ENCODE measurements at regions not wholly inside any gene's neighbourhood (a gene's known extent, or its start where the extent isn't known, plus 50 kb on each side); places are given as distances from the start of the nearest gene placed in this dataset.

DNA sequence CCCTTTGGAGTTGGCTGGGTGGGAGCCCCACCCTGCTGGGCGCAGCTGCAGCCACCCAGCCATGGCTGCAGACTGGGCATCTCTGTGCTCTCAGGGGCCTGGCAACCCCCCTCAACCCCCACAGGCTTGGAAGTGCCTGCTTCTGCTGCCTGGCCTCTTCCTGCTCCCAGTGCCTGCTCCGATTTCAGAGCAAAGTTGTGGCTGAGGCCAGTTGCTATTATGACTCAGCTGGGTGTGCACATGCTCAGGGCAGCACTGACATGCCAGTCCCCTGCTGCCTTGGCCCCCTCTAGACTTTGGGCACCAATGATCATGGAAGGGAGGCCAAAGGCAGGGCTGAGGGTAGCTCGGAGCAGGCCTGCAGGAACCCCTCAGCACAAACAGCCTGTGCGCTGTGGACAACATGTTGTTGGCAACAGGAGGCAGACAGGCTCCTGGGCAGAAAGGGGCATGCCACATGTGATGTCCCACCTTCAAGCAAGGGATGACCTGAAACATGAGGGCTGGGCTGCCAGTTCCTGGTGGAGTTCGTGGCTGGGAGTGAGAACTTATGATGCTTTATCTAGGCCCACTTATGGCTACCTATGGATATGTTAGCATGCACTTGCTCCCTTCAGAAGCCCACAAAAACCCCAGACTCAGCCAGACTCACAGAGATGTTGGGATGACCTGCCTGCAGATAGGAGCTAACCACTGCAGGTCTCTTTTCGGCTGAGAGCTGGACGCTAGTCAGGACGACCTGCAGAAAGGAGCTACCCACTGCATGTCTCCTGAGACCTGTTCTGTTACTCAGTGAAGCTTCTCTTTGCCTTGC, 96.4 kb upstream of the AMOTL1 start:
- H3K4me1 ChIP-seq (ENCODE audit: insufficient read depth, low read length), result peaks cover 3% of the 10 kb centered on the region
- DNase-seq (ENCODE audit: insufficient read length, low spot score, missing footprints), result no peak
- H3K79me2 ChIP-seq (ENCODE audit: insufficient read depth, low read length), result no peaks in the 10 kb centered on the region
- H3K4me3 ChIP-seq (ENCODE audit: insufficient read depth, low read length), result no peak overlapping the region
- no peaks in the 10 kb centered on the region for H3K27me3 ChIP-seq (ENCODE audit: insufficient read depth, low read length)
- H3K36me3 ChIP-seq (ENCODE audit: insufficient read depth, low read length), result no peaks in the 10 kb centered on the region
- TF ChIP-seq, protein P1, sequence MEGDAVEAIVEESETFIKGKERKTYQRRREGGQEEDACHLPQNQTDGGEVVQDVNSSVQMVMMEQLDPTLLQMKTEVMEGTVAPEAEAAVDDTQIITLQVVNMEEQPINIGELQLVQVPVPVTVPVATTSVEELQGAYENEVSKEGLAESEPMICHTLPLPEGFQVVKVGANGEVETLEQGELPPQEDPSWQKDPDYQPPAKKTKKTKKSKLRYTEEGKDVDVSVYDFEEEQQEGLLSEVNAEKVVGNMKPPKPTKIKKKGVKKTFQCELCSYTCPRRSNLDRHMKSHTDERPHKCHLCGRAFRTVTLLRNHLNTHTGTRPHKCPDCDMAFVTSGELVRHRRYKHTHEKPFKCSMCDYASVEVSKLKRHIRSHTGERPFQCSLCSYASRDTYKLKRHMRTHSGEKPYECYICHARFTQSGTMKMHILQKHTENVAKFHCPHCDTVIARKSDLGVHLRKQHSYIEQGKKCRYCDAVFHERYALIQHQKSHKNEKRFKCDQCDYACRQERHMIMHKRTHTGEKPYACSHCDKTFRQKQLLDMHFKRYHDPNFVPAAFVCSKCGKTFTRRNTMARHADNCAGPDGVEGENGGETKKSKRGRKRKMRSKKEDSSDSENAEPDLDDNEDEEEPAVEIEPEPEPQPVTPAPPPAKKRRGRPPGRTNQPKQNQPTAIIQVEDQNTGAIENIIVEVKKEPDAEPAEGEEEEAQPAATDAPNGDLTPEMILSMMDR (IDR thresholded peaks at IDR 0.05; ENCODE audit: extremely low read depth, low read depth, low read length), result no peak
- no peak overlapping the region for H2AFZ ChIP-seq (ENCODE audit: low read length)
- no peaks in the 10 kb centered on the region for H4K20me1 ChIP-seq (ENCODE audit: insufficient read depth, low read length)
- no peak overlapping the region for H3K4me2 ChIP-seq (ENCODE audit: insufficient read depth, low read length)
- H3K9me3 ChIP-seq (ENCODE audit: low read depth, low read length), result no peaks in the 10 kb centered on the region
- no peak overlapping the region for H3K27ac ChIP-seq (ENCODE audit: low read depth, low read length)

DNA sequence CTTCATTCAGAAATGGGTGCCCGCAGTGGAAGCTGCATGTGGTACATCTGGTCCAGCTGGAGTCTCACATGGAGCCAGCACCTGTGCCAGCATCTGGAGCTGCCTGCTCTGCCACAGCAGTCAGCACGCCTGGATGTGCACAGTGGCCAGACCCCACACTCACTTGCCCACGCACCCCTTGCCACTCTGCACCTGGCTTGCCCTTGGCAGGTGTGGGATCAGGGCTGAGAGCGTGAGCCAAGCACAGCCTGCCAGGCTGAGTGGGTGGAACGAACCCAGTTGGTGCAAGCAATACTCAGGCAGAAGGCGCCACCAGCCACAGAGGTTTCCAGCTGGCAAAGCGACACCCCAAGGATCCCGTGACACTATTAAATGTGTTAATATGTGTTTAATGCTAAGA, 95.5 kb upstream of the AMOTL1 start:
- Histone ChIP-seq H4K20me1 (ENCODE audit: insufficient read depth, low read length) (no peaks in the 10 kb centered on the region), H3K4me2 (ENCODE audit: insufficient read depth, low read length) (no peak overlapping the region), H3K27me3 (ENCODE audit: insufficient read depth, low read length) (no peaks in the 10 kb centered on the region), H3K36me3 (ENCODE audit: insufficient read depth, low read length) (no peaks in the 10 kb centered on the region), H3K4me3 (ENCODE audit: insufficient read depth, low read length) (no peak overlapping the region), H3K27ac (ENCODE audit: low read depth, low read length) (no peak overlapping the region), H2AFZ (ENCODE audit: low read length) (no peak overlapping the region), H3K9me3 (ENCODE audit: low read depth, low read length) (no peaks in the 10 kb centered on the region), H3K4me1 (ENCODE audit: insufficient read depth, low read length) (peaks cover 3% of the 10 kb centered on the region), H3K79me2 (ENCODE audit: insufficient read depth, low read length) (no peaks in the 10 kb centered on the region)
- no peak for DNase-seq (ENCODE audit: insufficient read length, low spot score, missing footprints)
- TF ChIP-seq, protein P1 (IDR thresholded peaks at IDR 0.05; ENCODE audit: extremely low read depth, low read depth, low read length), result no peak

DNA sequence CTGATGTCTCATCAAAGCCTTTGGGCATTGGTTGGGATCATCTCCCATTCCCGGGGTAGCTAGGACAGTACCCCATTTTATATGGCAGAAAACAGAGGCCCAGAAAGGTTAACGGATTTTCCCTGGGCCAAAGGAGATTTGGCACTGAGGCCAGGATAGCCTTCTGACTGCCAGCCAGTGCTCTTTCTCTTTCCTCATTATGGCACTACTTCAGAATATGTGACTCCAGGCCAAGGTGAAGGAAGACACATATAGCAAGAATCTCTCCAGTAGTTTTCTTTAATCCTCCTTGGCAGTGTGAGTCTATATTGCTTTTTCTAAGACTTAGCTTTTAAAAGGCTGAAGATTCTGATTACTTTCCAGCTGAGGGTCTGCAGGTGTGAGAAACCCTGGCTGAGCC, 94.8 kb upstream of the AMOTL1 start:
- Histone ChIP-seq H3K4me3 (ENCODE audit: insufficient read depth, low read length) (no peak overlapping the region), H3K27me3 (ENCODE audit: insufficient read depth, low read length) (no peaks in the 10 kb centered on the region), H3K36me3 (ENCODE audit: insufficient read depth, low read length) (no peaks in the 10 kb centered on the region), H3K4me1 (ENCODE audit: insufficient read depth, low read length) (peaks cover 3% of the 10 kb centered on the region), H2AFZ (ENCODE audit: low read length) (no peak overlapping the region), H3K4me2 (ENCODE audit: insufficient read depth, low read length) (no peak overlapping the region), H3K27ac (ENCODE audit: low read depth, low read length) (no peak overlapping the region), H4K20me1 (ENCODE audit: insufficient read depth, low read length) (no peaks in the 10 kb centered on the region), H3K79me2 (ENCODE audit: insufficient read depth, low read length) (no peaks in the 10 kb centered on the region), H3K9me3 (ENCODE audit: low read depth, low read length) (no peaks in the 10 kb centered on the region)
- DNase-seq (ENCODE audit: insufficient read length, low spot score, missing footprints), result no peak
- TF ChIP-seq, protein P1 (IDR thresholded peaks at IDR 0.05; ENCODE audit: extremely low read depth, low read depth, low read length), result no peak

DNA sequence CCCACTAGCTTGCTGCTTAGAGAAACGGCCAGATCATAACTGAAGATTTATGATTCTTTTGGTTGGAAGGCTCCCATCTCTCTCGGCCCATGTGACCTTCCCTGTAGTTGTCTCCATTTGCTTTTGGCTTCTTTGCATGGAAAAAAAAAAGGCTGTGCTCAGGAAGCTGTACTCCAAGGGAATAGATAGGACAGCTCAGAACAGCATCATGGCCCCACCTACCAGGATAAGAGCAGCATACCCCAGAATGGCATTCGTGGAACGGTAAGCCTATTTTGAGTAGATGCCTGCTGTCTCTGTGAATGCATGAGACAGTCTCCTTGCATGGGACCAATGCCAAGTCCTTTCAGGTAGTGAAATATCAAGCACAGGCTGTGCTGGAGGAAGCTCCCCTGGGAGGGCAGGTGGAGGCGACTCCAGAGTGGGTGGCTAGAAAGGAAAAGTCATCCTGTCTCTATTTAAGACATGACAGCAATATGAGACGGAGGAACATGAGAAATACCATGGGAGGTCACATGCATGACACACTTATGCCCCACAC, 94.1 kb upstream of the AMOTL1 start:
- Histone ChIP-seq H3K4me2 (ENCODE audit: insufficient read depth, low read length) (no peak overlapping the region), H2AFZ (ENCODE audit: low read length) (peak overlapping the region; percentile 25), H3K9me3 (ENCODE audit: low read depth, low read length) (no peaks in the 10 kb centered on the region), H3K27me3 (ENCODE audit: insufficient read depth, low read length) (no peaks in the 10 kb centered on the region), H3K4me3 (ENCODE audit: insufficient read depth, low read length) (no peak overlapping the region), H3K27ac (ENCODE audit: low read depth, low read length) (no peak overlapping the region), H4K20me1 (ENCODE audit: insufficient read depth, low read length) (no peaks in the 10 kb centered on the region), H3K79me2 (ENCODE audit: insufficient read depth, low read length) (no peaks in the 10 kb centered on the region), H3K4me1 (ENCODE audit: insufficient read depth, low read length) (peaks cover 3% of the 10 kb centered on the region), H3K36me3 (ENCODE audit: insufficient read depth, low read length) (no peaks in the 10 kb centered on the region)
- TF ChIP-seq, protein P1 (IDR thresholded peaks at IDR 0.05; ENCODE audit: extremely low read depth, low read depth, low read length), result no peak
- DNase-seq (ENCODE audit: insufficient read length, low spot score, missing footprints), result no peak

Measured in osteoblast (primary cell).